Fibroblast of skin of right quadriceps (primary cell): ENCODE measurements at regions not wholly inside any gene's neighbourhood (a gene's known extent, or its start where the extent isn't known, plus 50 kb on each side); places are given as distances from the start of the nearest gene placed in this dataset.

Experiments used
- DNase-seq: peaks from one replicate; pipeline ENCODE4 v3.0.0-alpha.2; 2013

GRCh38 chr18:57915865-57916582 lies 112.9 kb upstream of the ATP8B1 start:
- DNase-seq, result no peak

GRCh38 chr18:57915248-57915647 lies 112.1 kb upstream of the ATP8B1 start:
- no peak for DNase-seq

GRCh38 chr18:57913686-57914085 lies 110.6 kb upstream of the ATP8B1 start:
- DNase-seq, result no peak

GRCh38 chr18:57910817-57911216 lies 107.7 kb upstream of the ATP8B1 start:
- no peak for DNase-seq

- DNase-seq, result no peak
Observed at GRCh38 chr18:57910134-57910533, 107.0 kb upstream of the ATP8B1 start.

- DNase-seq, result peak; percentile 12
Observed at GRCh38 chr18:57909620-57910019, 106.5 kb upstream of the ATP8B1 start.

GRCh38 chr18:57908092-57908491 lies 105.0 kb upstream of the ATP8B1 start:
- no peak for DNase-seq

- no peak for DNase-seq
Observed at GRCh38 chr18:57907550-57907949, 104.4 kb upstream of the ATP8B1 start.

- DNase-seq, result no peak
Observed at GRCh38 chr18:57906852-57907251, 103.7 kb upstream of the ATP8B1 start.

- DNase-seq, result no peak
Observed at GRCh38 chr18:57904535-57904934, 101.4 kb upstream of the ATP8B1 start.

- DNase-seq, result no peak
Observed at GRCh38 chr18:57902721-57903120, 99.6 kb upstream of the ATP8B1 start.

- peak; percentile 29 for DNase-seq
Observed at GRCh38 chr18:57901825-57902589, 98.9 kb upstream of the ATP8B1 start.

GRCh38 chr18:57900906-57901435 lies 97.9 kb upstream of the ATP8B1 start:
- peak; percentile 77 for DNase-seq

- DNase-seq, result peak; percentile 96
Observed at GRCh38 chr18:57898506-57899124, 95.5 kb upstream of the ATP8B1 start.

- DNase-seq, result no peak
Observed at GRCh38 chr18:57895182-57895581, 92.1 kb upstream of the ATP8B1 start.

- DNase-seq, result no peak
Observed at GRCh38 chr18:57891707-57892391, 88.7 kb upstream of the ATP8B1 start.

GRCh38 chr18:57890266-57890665 lies 87.2 kb upstream of the ATP8B1 start:
- no peak for DNase-seq

GRCh38 chr18:57889841-57890240 lies 86.7 kb upstream of the ATP8B1 start:
- DNase-seq, result no peak

- no peak for DNase-seq
Observed at GRCh38 chr18:57887543-57888383, 84.6 kb upstream of the ATP8B1 start.

- no peak for DNase-seq
Observed at GRCh38 chr18:57885931-57886330, 82.8 kb upstream of the ATP8B1 start.

GRCh38 chr18:57882465-57882864 lies 79.3 kb upstream of the ATP8B1 start:
- DNase-seq, result no peak

GRCh38 chr18:57881818-57882413 lies 78.8 kb upstream of the ATP8B1 start:
- DNase-seq, result peak; percentile 61
